ENCODE measurements at regions not wholly inside any gene's neighbourhood (a gene's known extent, or its start where the extent isn't known, plus 50 kb on each side); places are given as distances from the start of the nearest gene placed in this dataset.

DNA sequence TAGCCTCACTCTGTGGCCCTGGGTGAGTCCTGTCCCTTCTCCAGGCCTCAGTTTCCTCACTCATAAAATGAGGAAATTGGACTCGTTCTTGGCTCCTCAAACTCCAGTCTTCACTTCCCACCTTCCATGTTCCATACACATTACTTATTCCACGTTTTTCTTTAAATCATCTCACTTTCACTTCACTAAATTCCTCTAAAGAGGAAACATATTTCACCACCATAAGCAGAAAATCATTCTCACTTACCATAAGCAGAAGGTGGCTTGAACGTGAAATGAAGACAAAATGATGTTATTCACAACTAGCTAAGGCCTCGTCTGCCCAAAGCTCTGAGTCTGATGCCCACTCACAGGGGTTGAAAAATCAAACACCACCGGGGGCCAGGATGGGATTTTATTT, 278.3 kb downstream of the ADGRD1 start:
- TF ChIP-seq, protein P1, sequence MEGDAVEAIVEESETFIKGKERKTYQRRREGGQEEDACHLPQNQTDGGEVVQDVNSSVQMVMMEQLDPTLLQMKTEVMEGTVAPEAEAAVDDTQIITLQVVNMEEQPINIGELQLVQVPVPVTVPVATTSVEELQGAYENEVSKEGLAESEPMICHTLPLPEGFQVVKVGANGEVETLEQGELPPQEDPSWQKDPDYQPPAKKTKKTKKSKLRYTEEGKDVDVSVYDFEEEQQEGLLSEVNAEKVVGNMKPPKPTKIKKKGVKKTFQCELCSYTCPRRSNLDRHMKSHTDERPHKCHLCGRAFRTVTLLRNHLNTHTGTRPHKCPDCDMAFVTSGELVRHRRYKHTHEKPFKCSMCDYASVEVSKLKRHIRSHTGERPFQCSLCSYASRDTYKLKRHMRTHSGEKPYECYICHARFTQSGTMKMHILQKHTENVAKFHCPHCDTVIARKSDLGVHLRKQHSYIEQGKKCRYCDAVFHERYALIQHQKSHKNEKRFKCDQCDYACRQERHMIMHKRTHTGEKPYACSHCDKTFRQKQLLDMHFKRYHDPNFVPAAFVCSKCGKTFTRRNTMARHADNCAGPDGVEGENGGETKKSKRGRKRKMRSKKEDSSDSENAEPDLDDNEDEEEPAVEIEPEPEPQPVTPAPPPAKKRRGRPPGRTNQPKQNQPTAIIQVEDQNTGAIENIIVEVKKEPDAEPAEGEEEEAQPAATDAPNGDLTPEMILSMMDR (IDR thresholded peaks at IDR 0.05), result no peak
- TF ChIP-seq POLR2A (IDR thresholded peaks at IDR 0.05), result no peak
